GM19468 (cell line): ENCODE measurements at regions not wholly inside any gene's neighbourhood (a gene's known extent, or its start where the extent isn't known, plus 50 kb on each side); places are given as distances from the start of the nearest gene placed in this dataset.
"Not testable (repeated sequence)": the region's sequence is repeated elsewhere in the genome, so short reads cannot be mapped to it uniquely, and the experiment has no call there.

Experiments used
- ATAC-seq: cut with Tn5 transposase; IDR thresholded peaks from one replicate; pipeline ENCODE4 v1.9.1; 2021; ENCODE audit warnings: mild to moderate bottlenecking, moderate library complexity, moderate number of reproducible peaks; ENCODE audit not compliant: unreplicated experiment; ENCODE audit errors: extremely low read depth

DNA sequence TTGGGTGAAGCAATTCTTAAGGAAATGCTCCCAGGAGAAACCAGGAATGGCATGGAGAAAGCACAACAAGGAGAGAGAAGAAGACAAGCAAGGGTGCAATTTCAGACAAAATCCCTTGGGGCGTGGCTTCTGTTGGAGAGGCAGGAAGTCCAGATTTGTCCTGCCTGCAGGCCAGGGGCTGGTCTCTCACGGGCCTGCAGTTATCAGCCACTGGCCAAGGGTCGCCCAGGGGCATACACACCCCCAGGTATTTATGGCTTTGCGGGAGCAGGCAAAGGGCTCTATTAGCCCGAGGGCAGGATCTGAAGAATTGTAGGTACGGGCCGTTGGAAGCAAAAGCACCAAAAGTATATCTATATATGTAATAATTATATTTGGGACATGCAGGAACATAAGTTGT, 87.7 kb downstream of the IYD start:
- no peak for ATAC-seq

GRCh38 chr6:150456902-150457643, 88.3 kb downstream of the IYD start:
- ATAC-seq, result no peak

- no peak for ATAC-seq
Measured at GRCh38 chr6:150458579-150458978, 89.8 kb downstream of the IYD start.

DNA sequence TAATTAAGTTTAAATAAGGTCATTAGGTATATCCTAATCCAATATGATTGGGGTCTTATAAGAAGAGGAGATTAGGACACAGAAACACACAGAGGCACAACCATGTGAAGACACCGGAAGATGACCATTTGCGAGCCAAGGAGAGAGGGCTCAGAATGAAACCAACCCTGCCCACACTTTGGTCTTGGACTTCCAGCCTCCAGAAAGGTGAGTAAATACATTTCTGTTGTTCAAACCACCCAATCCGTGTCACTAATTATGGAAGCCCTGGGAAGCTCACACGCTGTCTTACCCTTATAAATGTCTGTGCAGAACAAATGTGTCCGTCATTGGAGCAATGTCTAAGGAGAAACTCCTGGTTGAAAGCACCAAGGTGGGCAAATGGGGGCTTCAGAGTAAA, 95.0 kb downstream of the IYD start:
- ATAC-seq, result no peak

DNA sequence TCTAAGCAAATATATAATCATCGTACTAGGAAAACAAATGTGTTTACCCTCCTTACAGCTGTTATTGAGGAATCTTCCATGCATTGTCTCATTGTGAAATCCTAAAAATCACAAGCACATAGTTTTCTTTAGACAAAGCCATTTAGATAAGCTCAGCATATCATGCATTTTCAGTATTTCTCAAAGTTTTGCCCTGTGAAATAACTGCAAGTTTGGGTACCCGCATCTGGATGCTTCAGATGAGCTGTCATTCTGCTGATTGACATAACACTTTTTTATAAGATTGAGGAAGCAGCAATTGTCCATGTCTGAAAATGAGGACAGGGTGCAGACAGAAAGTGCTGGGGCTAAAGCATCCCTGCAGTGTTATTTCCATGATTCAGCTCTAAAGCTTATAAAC, 96.2 kb downstream of the IYD start:
- ATAC-seq, result no peak

DNA sequence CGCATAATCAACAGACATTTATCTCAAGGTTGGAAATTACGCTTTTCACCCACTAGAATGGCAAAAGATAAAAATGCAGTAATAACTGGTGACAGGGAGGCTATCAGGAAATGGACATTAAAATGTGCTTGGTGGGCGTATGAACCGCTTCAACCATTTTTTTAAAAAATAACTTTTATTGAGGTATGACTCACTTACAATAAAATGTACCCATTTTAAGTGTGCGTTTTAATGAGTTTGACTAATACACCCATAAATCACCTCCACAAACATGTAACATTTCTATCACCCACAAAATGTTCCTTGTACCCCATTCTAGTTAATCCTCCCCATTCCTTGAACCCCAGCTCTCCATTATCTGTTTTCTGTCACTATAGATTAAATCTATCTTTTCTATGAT, 96.8 kb downstream of the IYD start:
- ATAC-seq, result no peak

DNA sequence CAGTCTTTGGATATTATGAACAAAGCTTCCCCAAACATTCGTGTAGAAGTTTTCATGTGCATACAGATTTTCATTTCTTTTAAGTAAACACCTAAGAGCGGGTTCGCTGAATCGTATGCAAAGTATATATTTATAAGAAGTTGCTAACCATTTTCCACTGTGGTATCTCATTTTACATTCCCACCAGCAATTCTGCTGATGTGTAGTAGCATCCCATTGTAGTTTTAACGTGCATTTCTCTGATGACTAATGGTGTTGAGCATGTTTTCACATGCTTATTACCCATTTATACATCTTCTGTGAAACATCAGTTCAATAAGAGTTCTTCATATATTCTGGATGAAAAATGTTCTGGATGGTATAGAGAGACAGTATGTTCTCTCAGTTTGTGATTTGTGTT, 97.4 kb downstream of the IYD start:
- ATAC-seq, result no peak

GRCh38 chr6:150470131-150470530, 101.3 kb downstream of the IYD start:
- ATAC-seq, result no peak

DNA sequence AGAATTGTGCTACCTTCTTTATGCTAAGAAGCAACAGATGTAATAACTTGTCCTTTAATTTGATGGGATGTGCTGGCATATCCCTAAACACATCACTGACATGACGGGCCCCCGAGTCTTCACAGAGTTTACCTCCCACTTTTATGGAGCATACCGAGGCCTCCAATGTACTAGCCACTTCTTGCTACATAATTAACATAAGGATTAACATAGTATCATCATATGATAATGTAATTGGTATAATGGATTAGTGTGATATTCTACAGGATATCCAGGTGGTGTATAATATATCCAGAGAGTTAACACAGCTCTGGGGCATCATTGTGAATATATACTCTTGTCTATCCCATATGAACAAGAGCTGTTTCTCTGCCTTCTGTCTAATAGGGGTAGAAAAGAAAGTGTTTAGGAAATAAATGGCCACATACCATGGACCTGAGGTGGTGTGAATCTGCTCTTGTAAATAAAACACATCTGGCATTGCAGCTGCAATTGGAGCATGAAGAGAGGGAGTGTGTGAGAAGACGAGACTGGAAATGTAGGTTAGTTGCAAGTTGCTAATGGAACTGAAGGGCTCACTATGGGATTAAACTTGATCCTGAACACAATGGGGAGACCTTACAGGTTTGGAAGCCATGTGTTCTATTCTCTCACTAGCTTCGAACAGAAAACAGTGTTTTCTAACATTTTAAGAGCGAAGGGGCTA, 102.3 kb downstream of the IYD start:
- ATAC-seq, result no peak

- no peak for ATAC-seq
Measured at GRCh38 chr6:150478656-150479545, 110.1 kb downstream of the IYD start.

- ATAC-seq, result no peak
Measured at GRCh38 chr6:150482883-150483409, 114.1 kb downstream of the IYD start.

DNA sequence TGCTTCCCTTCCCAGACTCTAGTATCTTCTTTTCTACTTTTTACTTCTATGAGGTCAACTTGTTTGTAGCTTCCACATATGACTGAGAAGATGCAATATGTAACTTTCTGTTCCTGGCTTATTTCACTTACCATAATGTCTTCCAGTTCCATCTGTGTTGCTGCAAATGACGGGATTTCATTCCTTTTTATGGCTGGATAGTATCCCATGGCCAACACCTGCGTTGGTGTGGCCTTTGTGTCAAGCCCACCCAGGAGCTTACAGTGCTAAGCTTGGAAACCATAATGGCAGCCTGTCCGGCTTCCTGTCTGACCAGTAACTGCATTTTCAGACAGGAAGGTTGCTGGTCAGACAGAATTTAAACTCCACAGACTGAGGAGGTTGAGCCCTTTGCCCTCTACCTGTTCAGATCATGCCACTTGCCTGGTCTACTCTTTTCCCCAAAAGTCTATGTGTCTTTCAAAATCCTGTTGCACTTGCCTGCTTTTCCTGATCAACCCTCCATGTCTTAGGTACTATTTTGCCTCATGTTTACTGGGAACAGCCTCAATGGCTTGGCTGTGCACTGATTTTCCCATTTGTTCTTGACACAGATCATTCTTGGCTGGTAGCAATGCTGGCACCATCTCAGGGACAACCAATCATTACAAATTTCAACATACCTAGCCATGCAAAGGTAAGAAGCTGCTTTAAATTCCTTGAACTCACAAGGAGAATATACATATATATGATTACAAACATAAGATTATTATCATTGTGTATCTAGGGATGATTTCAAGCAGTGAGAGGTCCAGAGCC, 114.3 kb upstream of the PLEKHG1 start:
- ATAC-seq, result no peak

GRCh38 chr6:150486048-150486447, 113.6 kb upstream of the PLEKHG1 start:
- no peak for ATAC-seq

GRCh38 chr6:150490586-150490985, 109.1 kb upstream of the PLEKHG1 start:
- no peak for ATAC-seq

GRCh38 chr6:150491131-150491810, 108.4 kb upstream of the PLEKHG1 start:
- peak; percentile 97 for ATAC-seq

DNA sequence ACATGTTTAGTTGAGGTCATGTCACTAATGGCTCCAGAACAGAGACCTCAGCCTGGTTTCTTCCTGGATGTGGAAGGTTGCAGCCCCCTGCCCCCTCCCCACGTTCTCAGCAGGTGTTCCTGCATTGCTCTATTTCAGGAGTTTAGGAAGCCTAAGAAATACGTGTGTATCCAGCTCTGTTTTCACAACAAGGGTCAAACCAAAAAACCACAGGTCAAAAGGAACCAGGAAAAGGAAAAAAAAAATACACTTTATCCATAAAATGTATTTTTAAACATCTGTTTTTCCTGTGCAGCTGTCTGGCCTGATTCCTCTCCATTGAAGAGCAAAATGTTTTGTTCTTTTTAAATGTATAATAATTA, 107.9 kb upstream of the PLEKHG1 start:
- no peak for ATAC-seq

DNA sequence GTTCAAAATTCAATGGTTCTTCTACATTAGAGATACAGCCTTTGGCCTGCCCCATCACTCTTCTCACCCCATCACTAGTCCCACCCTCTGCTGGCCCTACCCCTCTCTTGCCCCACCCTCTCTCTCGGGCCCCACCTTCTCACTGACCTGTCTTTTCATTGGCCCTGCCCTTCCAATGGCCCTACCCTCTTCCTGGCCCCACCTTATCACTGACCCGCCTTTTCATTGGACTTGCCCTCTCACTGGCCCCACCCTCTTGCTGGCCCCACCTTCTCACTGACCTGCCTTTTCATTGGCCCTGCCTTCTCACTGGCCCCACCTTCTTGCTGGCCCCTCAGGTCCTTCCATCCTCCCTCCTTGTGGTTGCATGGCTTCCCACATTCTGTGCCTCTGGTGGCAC, 107.2 kb upstream of the PLEKHG1 start:
- ATAC-seq, result no peak

GRCh38 chr6:150492941-150493340, 106.7 kb upstream of the PLEKHG1 start:
- no peak for ATAC-seq

DNA sequence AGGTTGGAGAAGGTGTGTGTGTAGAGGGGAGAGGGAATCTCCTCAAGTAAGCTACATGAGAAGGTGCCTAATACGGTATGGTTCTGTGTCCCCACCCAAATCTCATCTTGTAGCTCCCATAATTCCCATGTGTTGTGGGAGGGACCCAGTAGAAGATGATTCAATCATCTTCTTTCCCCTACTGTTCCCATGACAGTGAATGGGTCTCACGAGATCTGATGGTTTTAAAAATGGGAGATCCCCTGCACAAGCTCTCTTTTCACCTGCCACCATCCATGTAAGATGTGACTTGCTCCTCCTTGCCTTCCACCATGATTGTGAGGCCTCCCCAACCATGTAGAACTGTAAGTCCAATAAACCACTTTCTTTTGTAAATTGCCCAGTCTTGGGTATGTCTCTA, 106.1 kb upstream of the PLEKHG1 start:
- not testable (repeated sequence) for ATAC-seq
